Liver (tissue), 8 donors: ENCODE measurements at regions not wholly inside any gene's neighbourhood (a gene's known extent, or its start where the extent isn't known, plus 50 kb on each side); places are given as distances from the start of the nearest gene placed in this dataset.

ENCODE experiments used
- DNase-seq: peaks from one replicate; pipeline ENCODE4 v3.0.0-alpha.2; 2017; ENCODE audit warnings: low spot score
- H3K27ac ChIP-seq, 2 donors: one replicate each; pipeline ENCODE4 v1.7.0; 2013; ENCODE audit warnings: inconsistent platforms in 2 of 2, low read length in 2 of 2, control low read depth in 1 of 2, low read depth in 1 of 2, mild to moderate bottlenecking in 1 of 2
- H3K27me3 ChIP-seq, 4 donors: one replicate each; pipeline versions ENCODE4 v1.6.1 to v1.7.0; 2013; ENCODE audit warnings: low read length in 3 of 4, inconsistent platforms in 1 of 4, mild to moderate bottlenecking in 1 of 4, moderate library complexity in 1 of 4; ENCODE audit not compliant: control insufficient read depth in 4 of 4, insufficient read depth in 4 of 4
- H3K36me3 ChIP-seq, 4 donors: one replicate each; pipeline versions ENCODE4 v1.6.1 to v1.7.0; 2013; ENCODE audit warnings: low read length in 3 of 4, mild to moderate bottlenecking in 3 of 4, low read depth in 1 of 4, moderate library complexity in 1 of 4; ENCODE audit not compliant: control insufficient read depth in 4 of 4, insufficient read depth in 3 of 4
- H3K4me1 ChIP-seq, 4 donors: one replicate each; pipeline versions ENCODE4 v1.6.1 to v1.7.0; 2013; ENCODE audit warnings: low read length in 3 of 4, mild to moderate bottlenecking in 3 of 4, moderate library complexity in 1 of 4; ENCODE audit not compliant: control insufficient read depth in 4 of 4, insufficient read depth in 4 of 4
- H3K4me3 ChIP-seq, 3 donors: one replicate each; pipeline versions ENCODE4 v1.6.1 to v1.7.0; 2013; ENCODE audit warnings: low read length in 3 of 3, control low read depth in 1 of 3, low read depth in 1 of 3, mild to moderate bottlenecking in 1 of 3
- H3K9ac ChIP-seq, 2 donors: one replicate each; pipeline ENCODE4 v1.7.0; 2013; ENCODE audit warnings: low read length in 2 of 2, mild to moderate bottlenecking in 2 of 2, moderate library complexity in 2 of 2, control low read depth in 1 of 2, low read depth in 1 of 2
- H3K9me3 ChIP-seq, 4 donors: one replicate each; pipeline versions ENCODE4 v1.6.1 to v1.7.0; 2013; ENCODE audit warnings: low read length in 3 of 4; ENCODE audit not compliant: control insufficient read depth in 4 of 4
- EGR1 ChIP-seq, 2 donors: IDR thresholded peaks; 2 replicates each; pipeline ENCODE4 v1.6.1; 2016 to 2018; ENCODE audit warnings: antibody characterized with exemption in 2 of 2, low read depth in 2 of 2
- FOXA1 ChIP-seq: IDR thresholded peaks from 2 replicates; pipeline ENCODE4 v1.6.1; 2016; ENCODE audit warnings: antibody characterized with exemption
- HNF4A ChIP-seq, 2 donors: conservative IDR thresholded peaks; 2 replicates each; pipeline ENCODE4 v1.6.1; 2016; ENCODE audit warnings: antibody characterized with exemption in 2 of 2, mild to moderate bottlenecking in 2 of 2
- JUND ChIP-seq, 2 donors: IDR thresholded peaks; 2 replicates each; pipeline ENCODE4 v1.6.1; 2016; ENCODE audit warnings: antibody characterized with exemption in 2 of 2
- RXRA ChIP-seq, 2 donors: IDR thresholded peaks; 2 replicates each; pipeline ENCODE4 v1.6.1; 2017 to 2018; ENCODE audit warnings: antibody characterized with exemption in 2 of 2, mild to moderate bottlenecking in 1 of 2
- SP1 ChIP-seq: IDR thresholded peaks from 2 replicates; pipeline ENCODE4 v1.6.1; 2018; ENCODE audit warnings: antibody characterized with exemption, mild to moderate bottlenecking
- YY1 ChIP-seq: IDR thresholded peaks from 2 replicates; pipeline ENCODE4 v1.6.1; 2016; ENCODE audit warnings: antibody characterized with exemption, mild to moderate bottlenecking
- WGBS: extraction: QIAGEN DNeasy Blood & Tissue Kit; methylation state at CpG from one replicate; pipeline ENCODE4 v1.1.7; 2013; 5-methylcytosine and 5-hydroxymethylcytosine counted together
- TF ChIP-seq, protein P1 (sequence below): IDR thresholded peaks from 2 replicates; pipeline ENCODE4 v1.6.1; 2016; ENCODE audit warnings: antibody characterized with exemption
- TF ChIP-seq, protein P2 (sequence below): IDR thresholded peaks from 2 replicates; pipeline ENCODE4 v1.6.1; 2016; ENCODE audit warnings: antibody characterized with exemption
- TF ChIP-seq, protein P3 (sequence below): IDR thresholded peaks from 2 replicates; pipeline ENCODE4 v1.6.1; 2016; ENCODE audit warnings: antibody characterized with exemption, mild to moderate bottlenecking
- TF ChIP-seq, protein P4 (sequence below): fragments of 150-350 bp; IDR thresholded peaks from 2 replicates; pipeline ENCODE4 v1.5.1; 2017; ENCODE audit warnings: improper control_type of control experiment, low read depth, low read length; ENCODE audit not compliant: missing input control
- TF ChIP-seq, protein P5 (sequence below): IDR thresholded peaks from 2 replicates; pipeline ENCODE4 v1.6.1; 2016; ENCODE audit warnings: antibody characterized with exemption
- donor health status: healthy.
- donor health status: healthy.
- donor health status: healthy.
- donor health status: healthy.
- donor health status: healthy.

DNA sequence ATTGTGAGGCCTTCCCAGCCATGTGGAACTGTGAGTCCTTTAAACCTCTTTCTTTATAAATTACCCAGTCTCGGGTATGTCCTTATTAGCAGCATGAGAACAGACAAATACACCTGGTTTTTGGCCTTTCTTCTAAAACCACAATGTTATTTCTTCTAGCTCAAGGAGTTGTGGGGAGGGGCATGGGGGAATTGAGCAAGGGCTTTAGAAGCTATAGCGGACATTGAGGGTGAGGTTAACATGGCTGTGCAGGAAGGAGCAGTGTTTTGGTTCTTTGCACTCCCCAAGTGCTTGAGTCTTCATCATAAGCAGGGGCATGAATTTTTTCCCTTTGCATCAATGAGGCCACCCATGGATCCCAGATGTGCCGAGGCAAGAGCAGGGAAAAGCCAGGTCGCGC, 86.8 kb downstream of the SPRING1 start:
- no peak for DNase-seq
- Histone ChIP-seq H3K9ac (no peak overlapping the region), H3K4me3 (no peak overlapping the region), H3K4me1 (peaks cover 0 to 7% (median 5%) of the 10 kb centered on the region in 4 donors), H3K27me3 (no peaks in the 10 kb centered on the region), H3K9me3 (no peaks in the 10 kb centered on the region), H3K36me3 (no peaks in the 10 kb centered on the region), H3K27ac (no peak overlapping the region)
- TF ChIP-seq SP1: no peak
- no peak for TF ChIP-seq RXRA (IDR thresholded peaks at IDR 0.05)
- no peak for TF ChIP-seq JUND (IDR thresholded peaks at IDR 0.05)
- TF ChIP-seq, protein P1, sequence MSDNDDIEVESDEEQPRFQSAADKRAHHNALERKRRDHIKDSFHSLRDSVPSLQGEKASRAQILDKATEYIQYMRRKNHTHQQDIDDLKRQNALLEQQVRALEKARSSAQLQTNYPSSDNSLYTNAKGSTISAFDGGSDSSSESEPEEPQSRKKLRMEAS: no peak
- TF ChIP-seq, protein P2, sequence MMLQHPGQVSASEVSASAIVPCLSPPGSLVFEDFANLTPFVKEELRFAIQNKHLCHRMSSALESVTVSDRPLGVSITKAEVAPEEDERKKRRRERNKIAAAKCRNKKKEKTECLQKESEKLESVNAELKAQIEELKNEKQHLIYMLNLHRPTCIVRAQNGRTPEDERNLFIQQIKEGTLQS: no peak
- no peak for TF ChIP-seq YY1
- TF ChIP-seq EGR1 (IDR thresholded peaks at IDR 0.05; ENCODE audit: low read depth in 2 of 2): no peak
- TF ChIP-seq, protein P3, sequence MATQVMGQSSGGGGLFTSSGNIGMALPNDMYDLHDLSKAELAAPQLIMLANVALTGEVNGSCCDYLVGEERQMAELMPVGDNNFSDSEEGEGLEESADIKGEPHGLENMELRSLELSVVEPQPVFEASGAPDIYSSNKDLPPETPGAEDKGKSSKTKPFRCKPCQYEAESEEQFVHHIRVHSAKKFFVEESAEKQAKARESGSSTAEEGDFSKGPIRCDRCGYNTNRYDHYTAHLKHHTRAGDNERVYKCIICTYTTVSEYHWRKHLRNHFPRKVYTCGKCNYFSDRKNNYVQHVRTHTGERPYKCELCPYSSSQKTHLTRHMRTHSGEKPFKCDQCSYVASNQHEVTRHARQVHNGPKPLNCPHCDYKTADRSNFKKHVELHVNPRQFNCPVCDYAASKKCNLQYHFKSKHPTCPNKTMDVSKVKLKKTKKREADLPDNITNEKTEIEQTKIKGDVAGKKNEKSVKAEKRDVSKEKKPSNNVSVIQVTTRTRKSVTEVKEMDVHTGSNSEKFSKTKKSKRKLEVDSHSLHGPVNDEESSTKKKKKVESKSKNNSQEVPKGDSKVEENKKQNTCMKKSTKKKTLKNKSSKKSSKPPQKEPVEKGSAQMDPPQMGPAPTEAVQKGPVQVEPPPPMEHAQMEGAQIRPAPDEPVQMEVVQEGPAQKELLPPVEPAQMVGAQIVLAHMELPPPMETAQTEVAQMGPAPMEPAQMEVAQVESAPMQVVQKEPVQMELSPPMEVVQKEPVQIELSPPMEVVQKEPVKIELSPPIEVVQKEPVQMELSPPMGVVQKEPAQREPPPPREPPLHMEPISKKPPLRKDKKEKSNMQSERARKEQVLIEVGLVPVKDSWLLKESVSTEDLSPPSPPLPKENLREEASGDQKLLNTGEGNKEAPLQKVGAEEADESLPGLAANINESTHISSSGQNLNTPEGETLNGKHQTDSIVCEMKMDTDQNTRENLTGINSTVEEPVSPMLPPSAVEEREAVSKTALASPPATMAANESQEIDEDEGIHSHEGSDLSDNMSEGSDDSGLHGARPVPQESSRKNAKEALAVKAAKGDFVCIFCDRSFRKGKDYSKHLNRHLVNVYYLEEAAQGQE: no peak
- 94% methylated on average over 5 of the region's 5 CpGs for WGBS

DNA sequence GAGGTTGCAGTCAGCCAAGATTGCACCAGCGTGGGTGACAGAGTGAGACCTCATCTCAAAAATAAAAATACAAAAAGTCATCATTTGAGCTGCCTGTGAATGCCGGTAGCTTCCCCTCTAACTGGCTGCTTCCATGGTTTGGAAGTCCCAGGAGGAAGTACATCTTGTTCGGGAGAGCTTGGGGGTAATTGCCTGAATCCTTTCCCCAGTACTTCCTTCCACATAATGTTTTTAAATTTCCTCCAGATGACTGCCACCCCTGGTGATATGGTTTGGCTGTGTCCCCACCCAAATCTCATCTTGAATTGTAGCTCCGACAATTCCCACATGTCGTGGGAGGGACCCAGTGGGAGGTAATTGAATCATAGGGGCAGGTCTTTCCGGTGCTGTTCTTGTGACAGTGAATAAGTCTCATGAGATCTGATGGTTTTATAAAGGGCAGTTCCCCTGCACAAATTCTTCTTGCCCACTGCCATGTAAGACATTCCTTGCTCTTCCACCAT, 87.2 kb downstream of the SPRING1 start:
- Histone ChIP-seq H3K9me3 (no peaks in the 10 kb centered on the region), H3K4me1 (peaks cover 0 to 7% (median 5%) of the 10 kb centered on the region in 4 donors), H3K9ac (no peak overlapping the region), H3K27ac (no peak overlapping the region), H3K4me3 (no peak overlapping the region), H3K36me3 (no peaks in the 10 kb centered on the region), H3K27me3 (no peaks in the 10 kb centered on the region)
- DNase-seq: no peak
- no peak for TF ChIP-seq YY1
- TF ChIP-seq, protein P2: no peak
- TF ChIP-seq, protein P4, sequence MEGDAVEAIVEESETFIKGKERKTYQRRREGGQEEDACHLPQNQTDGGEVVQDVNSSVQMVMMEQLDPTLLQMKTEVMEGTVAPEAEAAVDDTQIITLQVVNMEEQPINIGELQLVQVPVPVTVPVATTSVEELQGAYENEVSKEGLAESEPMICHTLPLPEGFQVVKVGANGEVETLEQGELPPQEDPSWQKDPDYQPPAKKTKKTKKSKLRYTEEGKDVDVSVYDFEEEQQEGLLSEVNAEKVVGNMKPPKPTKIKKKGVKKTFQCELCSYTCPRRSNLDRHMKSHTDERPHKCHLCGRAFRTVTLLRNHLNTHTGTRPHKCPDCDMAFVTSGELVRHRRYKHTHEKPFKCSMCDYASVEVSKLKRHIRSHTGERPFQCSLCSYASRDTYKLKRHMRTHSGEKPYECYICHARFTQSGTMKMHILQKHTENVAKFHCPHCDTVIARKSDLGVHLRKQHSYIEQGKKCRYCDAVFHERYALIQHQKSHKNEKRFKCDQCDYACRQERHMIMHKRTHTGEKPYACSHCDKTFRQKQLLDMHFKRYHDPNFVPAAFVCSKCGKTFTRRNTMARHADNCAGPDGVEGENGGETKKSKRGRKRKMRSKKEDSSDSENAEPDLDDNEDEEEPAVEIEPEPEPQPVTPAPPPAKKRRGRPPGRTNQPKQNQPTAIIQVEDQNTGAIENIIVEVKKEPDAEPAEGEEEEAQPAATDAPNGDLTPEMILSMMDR: no peak
- 90% methylated on average over 6 of the region's 6 CpGs for WGBS

DNA sequence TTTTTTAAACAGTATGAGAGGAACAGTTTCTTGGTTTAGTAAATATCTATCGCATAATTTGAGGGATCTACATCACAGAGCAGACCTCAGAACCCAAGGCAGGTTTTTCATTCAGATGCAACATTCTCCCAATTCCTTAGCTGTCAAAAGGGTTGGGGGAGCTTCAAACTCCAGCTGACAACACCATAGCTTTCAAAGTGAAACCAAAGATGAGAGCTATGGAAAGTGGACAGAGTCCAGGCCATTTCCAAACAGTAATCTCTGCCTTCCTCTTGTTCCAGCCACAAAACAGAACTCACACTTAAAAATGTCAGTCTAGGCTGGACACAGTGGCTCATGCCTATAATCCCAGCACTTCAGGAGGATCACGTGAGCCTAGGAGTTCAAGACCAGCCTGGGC, 87.8 kb downstream of the SPRING1 start:
- no peaks in the 10 kb centered on the region for H3K27me3 ChIP-seq
- H3K36me3 ChIP-seq: no peaks in the 10 kb centered on the region
- no peaks in the 10 kb centered on the region for H3K9me3 ChIP-seq
- H3K9ac ChIP-seq: no peak overlapping the region
- 83% methylated on average over 2 of the region's 2 CpGs for WGBS
- TF ChIP-seq SP1: peak; percentile 56
- TF ChIP-seq, protein P5, sequence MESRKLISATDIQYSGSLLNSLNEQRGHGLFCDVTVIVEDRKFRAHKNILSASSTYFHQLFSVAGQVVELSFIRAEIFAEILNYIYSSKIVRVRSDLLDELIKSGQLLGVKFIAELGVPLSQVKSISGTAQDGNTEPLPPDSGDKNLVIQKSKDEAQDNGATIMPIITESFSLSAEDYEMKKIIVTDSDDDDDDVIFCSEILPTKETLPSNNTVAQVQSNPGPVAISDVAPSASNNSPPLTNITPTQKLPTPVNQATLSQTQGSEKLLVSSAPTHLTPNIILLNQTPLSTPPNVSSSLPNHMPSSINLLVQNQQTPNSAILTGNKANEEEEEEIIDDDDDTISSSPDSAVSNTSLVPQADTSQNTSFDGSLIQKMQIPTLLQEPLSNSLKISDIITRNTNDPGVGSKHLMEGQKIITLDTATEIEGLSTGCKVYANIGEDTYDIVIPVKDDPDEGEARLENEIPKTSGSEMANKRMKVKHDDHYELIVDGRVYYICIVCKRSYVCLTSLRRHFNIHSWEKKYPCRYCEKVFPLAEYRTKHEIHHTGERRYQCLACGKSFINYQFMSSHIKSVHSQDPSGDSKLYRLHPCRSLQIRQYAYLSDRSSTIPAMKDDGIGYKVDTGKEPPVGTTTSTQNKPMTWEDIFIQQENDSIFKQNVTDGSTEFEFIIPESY: no peak
- TF ChIP-seq HNF4A (conservative IDR thresholded peaks at IDR 0.05): peak; percentile 44 to 54
- no peak for TF ChIP-seq FOXA1
- no peak for TF ChIP-seq EGR1 (IDR thresholded peaks at IDR 0.05; ENCODE audit: low read depth in 2 of 2)
- H3K4me1 ChIP-seq: peaks cover 0 to 7% (median 5%) of the 10 kb centered on the region in 4 donors
- no peak overlapping the region for H3K27ac ChIP-seq
- H3K4me3 ChIP-seq: no peak overlapping the region
- no peak for DNase-seq
